Parathyroid adenoma (tissue), 2 donors: ENCODE measurements at regions not wholly inside any gene's neighbourhood (a gene's known extent, or its start where the extent isn't known, plus 50 kb on each side); places are given as distances from the start of the nearest gene placed in this dataset.

Experiments
- H2AFZ ChIP-seq: fragments of 300-600 bp; sonication (generic); one replicate; pipeline ENCODE4 v1.7.0; 2017; ENCODE audit warnings: antibody characterized with exemption, mild to moderate bottlenecking
- H3K27ac ChIP-seq: fragments of 300-600 bp; sonication (generic); one replicate; pipeline ENCODE4 v1.7.0; 2017
- H3K27me3 ChIP-seq: fragments of 300-600 bp; sonication (generic); one replicate; pipeline ENCODE4 v1.7.0; 2017; ENCODE audit warnings: low read length; ENCODE audit not compliant: control insufficient read depth, insufficient read depth
- H3K36me3 ChIP-seq: fragments of 300-600 bp; sonication (generic); one replicate; pipeline ENCODE4 v1.7.0; 2017; ENCODE audit warnings: low read length; ENCODE audit not compliant: control insufficient read depth, insufficient read depth
- H3K4me1 ChIP-seq: fragments of 300-600 bp; sonication (generic); one replicate; pipeline ENCODE4 v1.7.0; 2017; ENCODE audit warnings: control low read depth
- H3K4me2 ChIP-seq: fragments of 300-600 bp; sonication (generic); one replicate; pipeline ENCODE4 v1.7.0; 2017; ENCODE audit warnings: low read length
- H3K4me3 ChIP-seq: fragments of 300-600 bp; sonication (generic); one replicate; pipeline ENCODE4 v1.7.0; 2017; ENCODE audit warnings: low read depth, low read length
- H3K79me2 ChIP-seq: fragments of 300-600 bp; sonication (generic); one replicate; pipeline ENCODE4 v1.7.0; 2017; ENCODE audit warnings: control low read depth
- H3K9ac ChIP-seq: fragments of 300-600 bp; sonication (generic); one replicate; pipeline ENCODE4 v1.7.0; 2017; ENCODE audit warnings: mild to moderate bottlenecking
- H3K9me3 ChIP-seq: fragments of 300-600 bp; sonication (generic); one replicate; pipeline ENCODE4 v1.7.0; 2017; ENCODE audit warnings: low read length; ENCODE audit not compliant: control insufficient read depth
- CTCF ChIP-seq: fragments of 300-600 bp; sonication (generic); IDR thresholded peaks from one replicate; pipeline ENCODE4 v1.7.0; 2017; ENCODE audit warnings: antibody characterized with exemption, mild to moderate bottlenecking
- donor health status: primary hyperparathyroidism.

DNA sequence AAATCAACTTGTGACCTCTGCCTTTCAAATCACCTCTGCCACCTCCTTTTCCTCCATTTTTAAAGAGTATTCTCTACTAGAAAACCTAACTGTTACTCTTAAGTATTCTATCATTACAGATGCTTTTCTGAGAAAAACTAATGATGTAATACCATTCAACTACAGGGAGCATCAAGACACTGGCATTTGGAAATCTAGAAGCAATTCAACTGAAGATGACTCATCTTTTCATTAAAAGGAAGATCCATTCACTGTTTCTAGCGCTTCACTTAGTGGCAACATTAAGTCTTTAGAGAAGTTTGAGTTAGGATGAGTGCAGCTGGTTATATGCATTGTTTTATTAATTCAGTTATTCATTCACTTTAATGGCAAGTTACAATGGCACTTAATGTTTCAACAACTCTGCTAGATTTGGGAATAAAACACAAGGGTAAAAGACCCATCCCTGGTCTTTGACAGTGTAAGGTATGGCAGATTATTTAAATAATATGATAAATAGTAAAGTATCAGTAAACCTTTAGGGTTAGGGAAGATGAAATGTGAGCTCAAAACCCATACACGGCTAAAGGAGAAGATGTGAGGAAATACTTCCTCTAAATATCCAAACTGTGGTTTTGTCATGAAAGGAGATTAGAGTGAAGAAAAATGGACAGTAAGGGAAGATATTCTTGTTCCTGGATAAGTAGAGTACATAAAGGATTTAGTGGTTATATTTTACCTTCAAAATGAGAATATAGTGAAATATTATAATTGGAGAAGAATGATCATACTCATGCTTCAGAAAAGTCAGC, 61.7 kb downstream of the KCNJ2 start:
- no peak overlapping the region for H3K27ac ChIP-seq
- no peaks in the 10 kb centered on the region for H3K27me3 ChIP-seq
- TF ChIP-seq CTCF: no peak
- H2AFZ ChIP-seq: no peak overlapping the region
- no peaks in the 10 kb centered on the region for H3K36me3 ChIP-seq
- peaks cover 28% of the 10 kb centered on the region for H3K4me1 ChIP-seq
- H3K79me2 ChIP-seq: no peaks in the 10 kb centered on the region
- H3K4me3 ChIP-seq: no peak overlapping the region
- no peaks in the 10 kb centered on the region for H3K9me3 ChIP-seq
- H3K4me2 ChIP-seq: no peak overlapping the region
- no peak overlapping the region for H3K9ac ChIP-seq

GRCh38 chr17:70232466-70232865, 63.1 kb downstream of the KCNJ2 start:
- H3K36me3 ChIP-seq: no peaks in the 10 kb centered on the region
- H3K4me2 ChIP-seq: no peak overlapping the region

DNA sequence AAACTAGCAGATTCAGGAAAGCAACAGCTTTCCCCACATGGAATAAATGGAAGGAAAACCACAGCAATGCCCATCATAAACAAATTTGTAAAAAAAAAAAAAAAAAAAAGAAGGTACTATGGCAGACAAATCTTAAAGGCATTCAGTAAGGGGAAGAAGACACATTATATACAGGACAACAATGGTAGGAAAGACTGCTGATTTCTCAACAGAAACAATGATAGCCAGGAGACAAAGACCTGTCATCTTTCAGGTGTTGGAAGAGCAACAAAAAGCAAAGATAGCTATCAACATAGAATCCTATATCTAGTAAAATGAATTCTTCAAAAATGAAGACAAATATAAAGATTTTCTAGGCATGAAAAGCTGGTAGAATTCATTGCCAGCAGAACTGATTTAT, 65.9 kb downstream of the KCNJ2 start:
- H3K36me3 ChIP-seq: no peaks in the 10 kb centered on the region
- H3K9ac ChIP-seq: no peak overlapping the region
- H3K27ac ChIP-seq: no peak overlapping the region
- no peaks in the 10 kb centered on the region for H3K9me3 ChIP-seq
- no peaks in the 10 kb centered on the region for H3K79me2 ChIP-seq
- H3K4me3 ChIP-seq: no peak overlapping the region
- TF ChIP-seq CTCF: no peak
- H3K27me3 ChIP-seq: no peaks in the 10 kb centered on the region
- no peak overlapping the region for H2AFZ ChIP-seq
- H3K4me1 ChIP-seq: peaks cover 4% of the 10 kb centered on the region
- no peak overlapping the region for H3K4me2 ChIP-seq

More at GRCh38 chr17:70232466-70232865, 63.1 kb downstream of the KCNJ2 start:
- no peak overlapping the region for H3K4me3 ChIP-seq
- no peak overlapping the region for H3K9ac ChIP-seq
- no peak for TF ChIP-seq CTCF
- H3K79me2 ChIP-seq: no peaks in the 10 kb centered on the region
- H3K27me3 ChIP-seq: no peaks in the 10 kb centered on the region
- no peak overlapping the region for H3K27ac ChIP-seq
- H3K9me3 ChIP-seq: no peaks in the 10 kb centered on the region
- peaks cover 19% of the 10 kb centered on the region for H3K4me1 ChIP-seq
- H2AFZ ChIP-seq: no peak overlapping the region

DNA sequence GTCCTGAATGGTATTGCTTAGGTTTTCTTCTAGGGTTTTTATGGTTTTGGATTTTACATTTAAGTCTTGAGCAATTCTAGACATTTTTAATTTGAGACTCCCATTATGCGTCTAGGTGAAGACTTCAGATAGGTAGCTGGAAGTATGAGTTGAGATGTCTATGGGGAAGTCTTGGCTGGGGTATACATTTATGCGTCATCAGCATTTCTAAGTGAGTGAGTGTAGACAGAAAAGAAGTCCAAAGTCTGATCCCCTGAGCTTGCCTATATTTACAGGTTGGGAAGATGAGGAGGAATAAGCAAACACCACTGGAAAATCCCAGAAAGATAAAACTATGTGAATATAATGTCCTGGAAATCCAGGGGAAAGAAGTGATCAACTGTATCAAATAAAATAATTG, 68.9 kb downstream of the KCNJ2 start:
- H3K4me1 ChIP-seq: peaks cover 7% of the 10 kb centered on the region
- no peak for TF ChIP-seq CTCF
- H3K9me3 ChIP-seq: no peaks in the 10 kb centered on the region
- no peak overlapping the region for H3K4me3 ChIP-seq
- H3K79me2 ChIP-seq: no peaks in the 10 kb centered on the region
- no peak overlapping the region for H3K4me2 ChIP-seq
- H3K9ac ChIP-seq: no peak overlapping the region
- H2AFZ ChIP-seq: peak overlapping the region; percentile 28
- peak overlapping the region; percentile 70 for H3K27ac ChIP-seq
- H3K36me3 ChIP-seq: no peaks in the 10 kb centered on the region
- no peaks in the 10 kb centered on the region for H3K27me3 ChIP-seq

GRCh38 chr17:70238646-70239045, 69.3 kb downstream of the KCNJ2 start:
- Histone ChIP-seq H3K4me3 (no peak overlapping the region), H3K79me2 (peaks cover 1% of the 10 kb centered on the region), H3K9me3 (no peaks in the 10 kb centered on the region), H3K4me1 (peaks cover 8% of the 10 kb centered on the region), H3K4me2 (no peak overlapping the region), H3K36me3 (no peaks in the 10 kb centered on the region), H3K9ac (no peak overlapping the region), H3K27me3 (no peaks in the 10 kb centered on the region), H2AFZ (peak overlapping the region; percentile 28), H3K27ac (peak overlapping the region; percentile 70)
- TF ChIP-seq CTCF: no peak
